Stimulated activated CD4-positive, alpha-beta T cell treated with anti-CD3 and anti-CD28 coated beads, TNF-alpha, amount 100 ng/mL, for 1 hour (primary cell): ENCODE measurements at regions not wholly inside any gene's neighbourhood (a gene's known extent, or its start where the extent isn't known, plus 50 kb on each side); places are given as distances from the start of the nearest gene placed in this dataset.

ENCODE experiments used
- DNase-seq, 3 donors: peaks; one replicate each; pipeline ENCODE4 v3.0.0-alpha.2; 2020; ENCODE audit warnings: low read depth in 3 of 3, low spot score in 1 of 3

GRCh38 chr21:24175106-24175505 lies 1432.2 kb downstream of the MRPL39 start:
- DNase-seq = no peak

- DNase-seq = no peak
Measured at GRCh38 chr21:24171736-24172135, 1435.5 kb downstream of the MRPL39 start.

- DNase-seq = no peak
Measured at GRCh38 chr21:24163539-24163938, 1443.7 kb downstream of the MRPL39 start.

DNA sequence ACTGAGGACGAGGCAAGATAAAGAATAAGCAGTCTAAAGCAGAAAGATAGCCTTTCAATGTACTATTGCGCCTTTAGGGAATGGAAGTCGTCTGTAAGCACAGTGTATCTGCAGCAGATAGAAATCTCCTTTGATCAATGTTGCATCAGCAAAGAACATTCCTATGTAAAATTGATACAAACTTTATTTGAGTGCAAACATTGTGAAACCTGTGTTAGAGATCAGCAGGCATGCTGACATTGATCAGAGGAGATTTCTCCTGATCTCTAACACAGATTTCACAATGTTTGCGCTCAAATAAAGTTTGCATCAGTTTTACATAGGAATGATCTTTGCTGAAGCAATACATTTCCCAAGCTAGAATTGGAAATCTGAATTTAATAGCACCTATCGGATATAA lies 1446.8 kb downstream of the MRPL39 start:
- DNase-seq = no peak

DNA sequence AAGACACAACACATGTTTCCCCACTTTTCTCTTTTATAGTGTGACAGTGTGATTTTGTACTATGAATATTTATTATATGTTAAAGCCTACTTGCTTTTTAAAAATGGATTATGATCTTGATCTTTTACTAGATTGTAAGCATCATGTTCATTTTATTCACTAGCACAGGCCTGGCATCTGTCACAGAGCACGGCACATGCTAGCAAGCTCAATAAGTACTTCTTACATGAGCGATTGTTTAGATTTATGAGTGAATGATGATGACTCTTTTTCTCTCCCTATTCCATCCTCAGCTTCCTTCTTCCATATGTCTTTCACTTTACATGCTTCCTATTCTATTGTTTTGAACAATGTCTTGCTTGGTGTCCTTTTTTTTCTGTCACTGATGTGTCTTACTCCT lies 1454.1 kb downstream of the MRPL39 start:
- DNase-seq = no peak

- DNase-seq = no peak
Measured at GRCh38 chr21:24150753-24151152, 1456.5 kb downstream of the MRPL39 start.

- DNase-seq = no peak
Measured at GRCh38 chr21:24148461-24148860, 1458.8 kb downstream of the MRPL39 start.

DNA sequence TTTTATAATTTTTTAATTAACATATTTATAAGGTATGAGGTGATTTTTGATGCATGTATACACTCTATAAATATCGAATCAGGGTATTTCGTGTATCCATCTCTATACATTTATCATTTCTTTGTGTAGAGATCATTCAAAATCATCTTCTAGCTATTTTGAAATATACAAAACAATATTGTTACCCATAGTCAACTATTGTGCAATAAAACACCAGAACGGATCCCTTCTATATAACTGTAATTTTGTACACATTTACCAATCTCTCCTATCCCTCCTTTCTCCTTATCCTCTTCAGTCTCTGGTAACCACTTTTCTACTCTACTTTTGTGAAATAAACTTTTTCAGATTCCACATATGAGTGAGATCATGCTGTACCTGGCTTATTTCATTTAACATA lies 1459.6 kb downstream of the MRPL39 start:
- DNase-seq = no peak

- no peak for DNase-seq
Measured at GRCh38 chr21:24131056-24131455, 1476.2 kb downstream of the MRPL39 start.

GRCh38 chr21:24127651-24128050 lies 1479.6 kb downstream of the MRPL39 start:
- DNase-seq = no peak

DNA sequence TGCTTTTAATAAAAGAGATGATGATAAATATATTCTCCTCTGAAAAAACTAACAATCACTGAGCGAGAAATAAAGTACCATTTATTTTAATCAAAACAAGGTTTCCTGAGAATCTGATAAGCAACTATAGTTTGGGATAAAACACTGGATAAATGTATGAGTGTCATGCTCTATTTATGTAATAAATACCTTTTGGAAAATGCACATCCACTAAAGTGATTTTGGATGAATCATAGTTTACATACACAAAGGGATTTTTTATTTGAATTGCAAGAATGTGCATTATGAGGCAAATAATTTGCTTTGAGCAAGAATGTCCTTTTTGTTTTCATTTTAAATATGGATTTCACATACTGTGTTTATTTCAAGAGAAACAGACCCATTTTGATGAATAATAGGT lies 1483.5 kb downstream of the MRPL39 start:
- no peak for DNase-seq

GRCh38 chr21:24118738-24119459 lies 1488.4 kb downstream of the MRPL39 start:
- DNase-seq = no peak

- DNase-seq = no peak
Measured at GRCh38 chr21:24115141-24115540, 1492.1 kb downstream of the MRPL39 start.

DNA sequence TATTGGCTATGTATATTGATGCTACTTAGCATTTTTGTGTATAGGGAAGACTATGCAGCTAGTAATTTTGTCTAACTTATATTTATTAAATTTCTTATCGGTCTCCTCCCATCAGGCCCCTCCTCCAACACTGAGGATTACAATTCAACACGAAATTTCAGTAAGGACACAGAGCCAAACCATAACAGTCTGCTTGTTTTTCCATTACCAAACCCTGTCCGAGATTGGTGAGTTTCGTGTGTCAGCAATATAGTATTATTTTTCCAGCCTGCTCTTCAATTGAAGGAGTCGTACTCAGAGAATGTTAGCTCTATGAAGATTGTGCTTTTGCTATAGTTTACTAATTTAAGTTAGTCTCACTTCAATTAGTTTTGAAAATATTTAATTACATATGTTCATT lies 1495.3 kb downstream of the MRPL39 start:
- no peak for DNase-seq

DNA sequence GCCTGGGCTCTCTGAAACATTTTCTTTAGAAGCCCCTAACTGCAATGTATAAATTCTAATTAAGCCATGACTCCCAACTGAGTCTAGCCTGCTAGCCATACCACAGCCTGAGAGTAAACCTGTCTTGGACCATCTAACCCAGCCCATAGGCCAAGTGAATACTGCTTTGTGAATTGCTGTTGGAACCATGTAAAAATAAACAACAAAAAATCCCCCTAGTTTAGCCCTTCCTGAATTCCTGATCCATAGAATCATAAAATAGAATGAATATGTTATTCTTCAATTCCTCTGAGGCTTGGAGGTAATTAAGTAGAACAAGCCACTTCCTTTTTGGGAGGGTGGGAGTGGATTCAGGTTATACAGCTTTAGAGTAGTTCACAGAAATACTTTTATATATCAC lies 1496.4 kb downstream of the MRPL39 start:
- DNase-seq = no peak

- no peak for DNase-seq
Measured at GRCh38 chr21:24097181-24097580, 1510.1 kb downstream of the MRPL39 start.

GRCh38 chr21:24096651-24097050 lies 1510.6 kb downstream of the MRPL39 start:
- DNase-seq = no peak

DNA sequence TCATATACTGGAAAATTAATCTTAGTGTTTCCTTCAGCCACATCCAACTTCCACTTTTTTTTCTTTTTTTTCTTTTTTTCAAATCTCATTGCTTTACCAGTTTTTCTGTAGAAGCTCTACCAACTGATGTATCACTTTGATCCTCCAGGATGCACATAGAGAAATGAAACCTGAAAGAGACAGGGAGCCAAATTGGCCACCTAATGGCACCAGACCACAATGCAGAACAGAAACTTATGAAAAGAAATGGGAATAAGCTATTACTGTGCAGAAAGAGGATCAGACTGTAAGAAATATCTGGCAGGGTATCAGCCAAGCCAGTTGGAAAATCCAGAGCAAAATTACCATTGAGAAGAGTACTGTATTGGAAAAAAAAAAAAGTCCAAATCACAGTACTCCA lies 1514.2 kb downstream of the MRPL39 start:
- no peak for DNase-seq

DNA sequence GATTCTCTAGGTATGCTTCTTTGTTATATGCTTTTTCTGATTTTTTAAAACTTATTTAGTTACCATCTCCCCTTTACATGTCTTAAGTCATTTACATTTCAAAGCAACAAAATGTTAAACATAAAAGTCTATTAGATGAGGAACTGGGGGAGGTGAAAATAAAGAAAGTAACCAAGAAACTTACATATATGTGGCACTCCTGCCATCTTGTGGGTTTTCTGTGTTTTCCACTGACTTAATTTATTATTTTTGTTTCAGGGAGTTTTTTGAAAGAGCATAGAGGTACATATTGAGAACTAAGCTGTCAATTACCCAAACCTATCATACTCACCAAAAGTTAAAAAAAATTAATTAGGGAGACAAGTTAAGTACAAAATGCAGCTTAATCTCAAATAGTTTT lies 1531.1 kb downstream of the MRPL39 start:
- DNase-seq = no peak

DNA sequence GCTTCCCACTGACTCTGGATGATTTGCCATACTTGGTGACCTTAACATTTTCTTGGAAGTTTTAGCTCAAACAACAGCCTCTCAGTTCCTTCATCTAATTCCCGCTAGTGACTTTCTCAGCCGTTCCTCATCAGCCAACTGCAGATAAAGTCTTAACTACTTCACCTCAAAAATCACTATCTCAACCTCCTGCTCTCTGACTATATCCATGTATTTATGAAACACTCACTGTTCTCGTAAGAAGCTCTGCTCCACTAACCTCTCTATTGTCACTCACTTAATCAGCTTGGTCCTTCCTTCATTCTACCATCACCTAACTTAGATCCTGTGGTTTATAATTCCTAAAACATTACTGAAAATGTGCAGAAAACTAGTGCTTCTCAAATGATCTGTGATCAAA lies 1551.6 kb downstream of the MRPL39 start:
- DNase-seq = no peak

- DNase-seq = no peak
Measured at GRCh38 chr21:24050231-24050630, 1557.0 kb downstream of the MRPL39 start.

DNA sequence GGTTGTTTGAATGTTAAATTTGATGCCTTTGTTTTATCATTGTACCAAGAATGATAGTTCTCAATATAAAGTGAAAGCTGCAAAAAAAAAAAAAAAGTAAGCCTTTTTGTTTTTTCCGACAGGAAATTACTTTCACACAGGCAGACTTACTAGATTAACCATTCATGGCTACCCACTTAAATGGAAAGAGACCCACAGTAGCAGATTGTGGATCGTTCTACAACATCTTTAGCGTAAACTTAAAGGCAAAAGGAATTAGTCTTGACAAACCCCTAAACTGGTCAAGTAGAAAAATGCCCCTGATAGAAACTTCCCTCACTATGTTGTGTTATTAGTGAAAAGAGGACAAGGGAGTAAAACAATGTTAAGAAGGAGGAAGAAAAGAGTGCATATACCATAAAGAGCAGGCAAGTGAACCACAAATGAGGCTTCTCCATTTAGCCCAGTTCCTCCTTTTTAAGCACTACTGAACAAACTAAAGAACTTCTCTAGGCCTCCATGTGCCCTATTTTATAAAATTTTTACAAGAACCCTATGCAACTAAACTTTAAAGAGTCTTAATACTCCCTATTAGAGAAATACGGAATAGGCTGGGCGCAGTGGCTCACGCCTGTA lies 1560.3 kb downstream of the MRPL39 start:
- DNase-seq = no peak

- no peak for DNase-seq
Measured at GRCh38 chr21:24045775-24046215, 1561.5 kb downstream of the MRPL39 start.
